ENCODE measurements at regions not wholly inside any gene's neighbourhood (a gene's known extent, or its start where the extent isn't known, plus 50 kb on each side); places are given as distances from the start of the nearest gene placed in this dataset.

- Histone ChIP-seq H3K36me3 (ENCODE audit: control insufficient read depth, insufficient read depth, low read length) (no peaks in the 10 kb centered on the region), H3K9me3 (ENCODE audit: control insufficient read depth, low read depth, low read length) (no peaks in the 10 kb centered on the region), H3K4me3 (ENCODE audit: low read length) (no peak overlapping the region), H3K4me1 (ENCODE audit: control insufficient read depth, insufficient read depth, low read length) (no peaks in the 10 kb centered on the region), H3K27ac (ENCODE audit: low read length) (no peak overlapping the region), H3K27me3 (ENCODE audit: control insufficient read depth, insufficient read depth, low read length) (peaks cover 2% of the 10 kb centered on the region)
- no CpG with 5 or more reads among the region's 4 CpGs for WGBS (ENCODE audit: insufficient coverage, low lambda C conversion rate)
- DNase-seq = no peak
These were observed 537.4 kb downstream of the RNF144A start for GRCh38 chr2:7454592-7454991.

- Histone ChIP-seq H3K9me3 (ENCODE audit: control insufficient read depth, low read depth, low read length) (no peaks in the 10 kb centered on the region), H3K36me3 (ENCODE audit: control insufficient read depth, insufficient read depth, low read length) (no peaks in the 10 kb centered on the region), H3K27ac (ENCODE audit: low read length) (no peak overlapping the region), H3K4me3 (ENCODE audit: low read length) (no peak overlapping the region), H3K4me1 (ENCODE audit: control insufficient read depth, insufficient read depth, low read length) (no peaks in the 10 kb centered on the region), H3K27me3 (ENCODE audit: control insufficient read depth, insufficient read depth, low read length) (peaks cover 2% of the 10 kb centered on the region)
- peak; percentile 8 to 29 for DNase-seq
- WGBS (ENCODE audit: insufficient coverage, low lambda C conversion rate) = 0% methylated on average over 1 of the region's 13 CpGs
These were observed 539.5 kb downstream of the RNF144A start for GRCh38 chr2:7456762-7457161.

GRCh38 chr2:7458066-7458465, 540.9 kb downstream of the RNF144A start:
- Histone ChIP-seq H3K4me1 (ENCODE audit: control insufficient read depth, insufficient read depth, low read length) (no peaks in the 10 kb centered on the region), H3K9me3 (ENCODE audit: control insufficient read depth, low read depth, low read length) (no peaks in the 10 kb centered on the region), H3K27me3 (ENCODE audit: control insufficient read depth, insufficient read depth, low read length) (peaks cover 2% of the 10 kb centered on the region), H3K4me3 (ENCODE audit: low read length) (no peak overlapping the region), H3K36me3 (ENCODE audit: control insufficient read depth, insufficient read depth, low read length) (no peaks in the 10 kb centered on the region), H3K27ac (ENCODE audit: low read length) (no peak overlapping the region)
- DNase-seq = no peak
- no CpG with 5 or more reads among the region's 2 CpGs for WGBS (ENCODE audit: insufficient coverage, low lambda C conversion rate)

GRCh38 chr2:7467782-7468447, 550.7 kb downstream of the RNF144A start:
- H3K27ac ChIP-seq (ENCODE audit: low read length) = no peak overlapping the region
- no peak for DNase-seq
- no CpG with 5 or more reads among the region's 4 CpGs for WGBS (ENCODE audit: insufficient coverage, low lambda C conversion rate)
- no peaks in the 10 kb centered on the region for H3K36me3 ChIP-seq (ENCODE audit: control insufficient read depth, insufficient read depth, low read length)
- H3K9me3 ChIP-seq (ENCODE audit: control insufficient read depth, low read depth, low read length) = no peaks in the 10 kb centered on the region
- H3K4me3 ChIP-seq (ENCODE audit: low read length) = no peak overlapping the region
- no peaks in the 10 kb centered on the region for H3K27me3 ChIP-seq (ENCODE audit: control insufficient read depth, insufficient read depth, low read length)
- H3K4me1 ChIP-seq (ENCODE audit: control insufficient read depth, insufficient read depth, low read length) = no peaks in the 10 kb centered on the region

- H3K36me3 ChIP-seq (ENCODE audit: control insufficient read depth, insufficient read depth, low read length) = no peaks in the 10 kb centered on the region
- no peaks in the 10 kb centered on the region for H3K9me3 ChIP-seq (ENCODE audit: control insufficient read depth, low read depth, low read length)
- no peak for DNase-seq
- H3K27me3 ChIP-seq (ENCODE audit: control insufficient read depth, insufficient read depth, low read length) = no peaks in the 10 kb centered on the region
- WGBS (ENCODE audit: insufficient coverage, low lambda C conversion rate) = 71% methylated on average over 1 of the region's 3 CpGs
- no peak overlapping the region for H3K4me3 ChIP-seq (ENCODE audit: low read length)
- no peak overlapping the region for H3K27ac ChIP-seq (ENCODE audit: low read length)
- H3K4me1 ChIP-seq (ENCODE audit: control insufficient read depth, insufficient read depth, low read length) = no peaks in the 10 kb centered on the region
These were observed 551.2 kb downstream of the RNF144A start for GRCh38 chr2:7468448-7468828.

- Histone ChIP-seq H3K27ac (ENCODE audit: low read length) (no peak overlapping the region), H3K9me3 (ENCODE audit: control insufficient read depth, low read depth, low read length) (no peaks in the 10 kb centered on the region), H3K36me3 (ENCODE audit: control insufficient read depth, insufficient read depth, low read length) (no peaks in the 10 kb centered on the region), H3K4me1 (ENCODE audit: control insufficient read depth, insufficient read depth, low read length) (no peaks in the 10 kb centered on the region), H3K27me3 (ENCODE audit: control insufficient read depth, insufficient read depth, low read length) (no peaks in the 10 kb centered on the region), H3K4me3 (ENCODE audit: low read length) (no peak overlapping the region)
- no peak for DNase-seq
- no CpG with 5 or more reads among the region's 1 CpG for WGBS (ENCODE audit: insufficient coverage, low lambda C conversion rate)
These were observed 551.7 kb downstream of the RNF144A start for GRCh38 chr2:7468955-7469354.

GRCh38 chr2:7471185-7471584, 554.0 kb downstream of the RNF144A start:
- Histone ChIP-seq H3K4me1 (ENCODE audit: control insufficient read depth, insufficient read depth, low read length) (no peaks in the 10 kb centered on the region), H3K9me3 (ENCODE audit: control insufficient read depth, low read depth, low read length) (no peaks in the 10 kb centered on the region)
- WGBS (ENCODE audit: insufficient coverage, low lambda C conversion rate) = 100% methylated on average over 1 of the region's 2 CpGs

GRCh38 chr2:7472465-7472864, 555.3 kb downstream of the RNF144A start:
- Histone ChIP-seq H3K4me3 (ENCODE audit: low read length) (no peak overlapping the region), H3K9me3 (ENCODE audit: control insufficient read depth, low read depth, low read length) (no peaks in the 10 kb centered on the region), H3K4me1 (ENCODE audit: control insufficient read depth, insufficient read depth, low read length) (no peaks in the 10 kb centered on the region), H3K27ac (ENCODE audit: low read length) (no peak overlapping the region), H3K36me3 (ENCODE audit: control insufficient read depth, insufficient read depth, low read length) (no peaks in the 10 kb centered on the region), H3K27me3 (ENCODE audit: control insufficient read depth, insufficient read depth, low read length) (no peaks in the 10 kb centered on the region)
- 81% methylated on average over 2 of the region's 2 CpGs for WGBS (ENCODE audit: insufficient coverage, low lambda C conversion rate)
- DNase-seq = no peak

More at GRCh38 chr2:7471185-7471584, 554.0 kb downstream of the RNF144A start:
- Histone ChIP-seq H3K36me3 (ENCODE audit: control insufficient read depth, insufficient read depth, low read length) (no peaks in the 10 kb centered on the region), H3K4me3 (ENCODE audit: low read length) (no peak overlapping the region), H3K27me3 (ENCODE audit: control insufficient read depth, insufficient read depth, low read length) (no peaks in the 10 kb centered on the region), H3K27ac (ENCODE audit: low read length) (no peak overlapping the region)
- DNase-seq = no peak

GRCh38 chr2:7473135-7473771, 556.0 kb downstream of the RNF144A start:
- no peak overlapping the region for H3K27ac ChIP-seq (ENCODE audit: low read length)
- no peak for DNase-seq
- no peak overlapping the region for H3K4me3 ChIP-seq (ENCODE audit: low read length)
- no peaks in the 10 kb centered on the region for H3K9me3 ChIP-seq (ENCODE audit: control insufficient read depth, low read depth, low read length)
- no peaks in the 10 kb centered on the region for H3K36me3 ChIP-seq (ENCODE audit: control insufficient read depth, insufficient read depth, low read length)
- no peaks in the 10 kb centered on the region for H3K4me1 ChIP-seq (ENCODE audit: control insufficient read depth, insufficient read depth, low read length)
- no peaks in the 10 kb centered on the region for H3K27me3 ChIP-seq (ENCODE audit: control insufficient read depth, insufficient read depth, low read length)
- WGBS (ENCODE audit: insufficient coverage, low lambda C conversion rate) = no CpG with 5 or more reads among the region's 7 CpGs

GRCh38 chr2:7476371-7476770, 559.2 kb downstream of the RNF144A start:
- Histone ChIP-seq H3K4me1 (ENCODE audit: control insufficient read depth, insufficient read depth, low read length) (no peaks in the 10 kb centered on the region), H3K27ac (ENCODE audit: low read length) (no peak overlapping the region), H3K9me3 (ENCODE audit: control insufficient read depth, low read depth, low read length) (no peaks in the 10 kb centered on the region), H3K27me3 (ENCODE audit: control insufficient read depth, insufficient read depth, low read length) (no peaks in the 10 kb centered on the region), H3K4me3 (ENCODE audit: low read length) (no peak overlapping the region), H3K36me3 (ENCODE audit: control insufficient read depth, insufficient read depth, low read length) (no peaks in the 10 kb centered on the region)
- DNase-seq = no peak

GRCh38 chr2:7479603-7480002, 562.4 kb downstream of the RNF144A start:
- H3K4me3 ChIP-seq (ENCODE audit: low read length) = no peak overlapping the region
- DNase-seq = no peak
- no peaks in the 10 kb centered on the region for H3K36me3 ChIP-seq (ENCODE audit: control insufficient read depth, insufficient read depth, low read length)
- H3K27me3 ChIP-seq (ENCODE audit: control insufficient read depth, insufficient read depth, low read length) = no peaks in the 10 kb centered on the region
- no peaks in the 10 kb centered on the region for H3K4me1 ChIP-seq (ENCODE audit: control insufficient read depth, insufficient read depth, low read length)
- H3K9me3 ChIP-seq (ENCODE audit: control insufficient read depth, low read depth, low read length) = no peaks in the 10 kb centered on the region
- no peak overlapping the region for H3K27ac ChIP-seq (ENCODE audit: low read length)
